Sigmoid colon (tissue), 6 donors: ENCODE measurements at regions not wholly inside any gene's neighbourhood (a gene's known extent, or its start where the extent isn't known, plus 50 kb on each side); places are given as distances from the start of the nearest gene placed in this dataset.
"Not testable (repeated sequence)": the region's sequence is repeated elsewhere in the genome, so short reads cannot be mapped to it uniquely, and the experiment has no call there.

Source experiments
- DNase-seq: peaks from one replicate; pipeline ENCODE4 v3.0.0-alpha.2; 2019
- H3K27ac ChIP-seq, 4 donors: fragments of 200-600 bp; sonication (generic); one replicate each; pipeline ENCODE4 v1.5.1; 2016 to 2019; ENCODE audit warnings: mild to moderate bottlenecking in 1 of 4
- H3K27me3 ChIP-seq, 3 donors: fragments of 200-600 bp; sonication (generic); one replicate each; pipeline ENCODE4 v1.5.1; 2019; ENCODE audit warnings: mild to moderate bottlenecking in 1 of 3
- H3K36me3 ChIP-seq, 4 donors: fragments of 200-600 bp; sonication (generic); one replicate each; pipeline ENCODE4 v1.5.1; 2016 to 2019
- H3K4me1 ChIP-seq, 4 donors: fragments of 200-600 bp; sonication (generic); one replicate each; pipeline ENCODE4 v1.5.1; 2017 to 2019
- H3K4me3 ChIP-seq, 4 donors: fragments of 200-600 bp; sonication (generic); one replicate each; pipeline ENCODE4 v1.5.1; 2017 to 2019; ENCODE audit warnings: mild to moderate bottlenecking in 2 of 4, moderate library complexity in 1 of 4
- H3K9me3 ChIP-seq, 4 donors: fragments of 200-600 bp in 3 of 4; sonication (generic) in 3 of 4; one replicate each; pipeline versions ENCODE4 v1.5.1 to v1.6.1; 2013 to 2019
- POLR2AphosphoS5 ChIP-seq, 4 donors: sonication (generic); formaldehyde crosslinking; IDR thresholded peaks; one replicate each; pipeline ENCODE4 v1.6.1; 2017; ENCODE audit warnings: antibody characterized with exemption in 4 of 4
- WGBS, 2 donors: extraction: QIAGEN DNeasy Blood & Tissue Kit; methylation state at CpG; one replicate each; pipeline ENCODE4 v1.1.7; 2013; 5-methylcytosine and 5-hydroxymethylcytosine counted together
- intact Hi-C: fragments of 100-400 bp; cut with DNase I; formaldehyde crosslinking; loops from one replicate; pipeline ENCODE4 v1.15.1; 2023
- donor health status: healthy with polysubstance abuse.
- donor health status: healthy.

GRCh38 chr7:76862241-76862640 lies 169.9 kb downstream of the SPDYE17 start:
- intact Hi-C loops, H3K36me3 ChIP-seq, H3K9me3 ChIP-seq, H3K4me1 ChIP-seq, H3K27me3 ChIP-seq, H3K27ac ChIP-seq, H3K4me3 ChIP-seq, DNase-seq: not testable (repeated sequence)

GRCh38 chr7:76859933-76860332 lies 172.2 kb downstream of the SPDYE17 start:
- H3K4me1 ChIP-seq, H3K27me3 ChIP-seq, H3K9me3 ChIP-seq, H3K4me3 ChIP-seq, H3K36me3 ChIP-seq, H3K27ac ChIP-seq, DNase-seq, intact Hi-C loops: not testable (repeated sequence)
- WGBS, 2 donors, result 11 to 47% methylated on average over 5 of the region's 5 CpGs

- intact Hi-C loops, H3K9me3 ChIP-seq, DNase-seq: not testable (repeated sequence)
Observed at GRCh38 chr7:76854631-76855030, 177.5 kb downstream of the SPDYE17 start.

GRCh38 chr7:76852787-76853584 lies 179.2 kb downstream of the SPDYE17 start:
- H3K9me3 ChIP-seq, H3K27me3 ChIP-seq, H3K4me3 ChIP-seq, intact Hi-C loops, DNase-seq, H3K36me3 ChIP-seq, H3K4me1 ChIP-seq, H3K27ac ChIP-seq: not testable (repeated sequence)
- 60 to 75% methylated on average over 6 of the region's 6 CpGs for WGBS, 2 donors

More at GRCh38 chr7:76854631-76855030, 177.5 kb downstream of the SPDYE17 start:
- H3K27me3 ChIP-seq, H3K4me3 ChIP-seq, H3K27ac ChIP-seq, H3K4me1 ChIP-seq, H3K36me3 ChIP-seq: not testable (repeated sequence)

GRCh38 chr7:76852362-76852761 lies 179.8 kb downstream of the SPDYE17 start:
- H3K27ac ChIP-seq, H3K9me3 ChIP-seq, DNase-seq, H3K4me3 ChIP-seq, H3K36me3 ChIP-seq, H3K4me1 ChIP-seq, intact Hi-C loops, H3K27me3 ChIP-seq: not testable (repeated sequence)
- WGBS, 2 donors, result no CpG with 5 or more reads among the region's 1 CpG

GRCh38 chr7:76851617-76852016 lies 180.5 kb downstream of the SPDYE17 start:
- intact Hi-C loops, H3K9me3 ChIP-seq, H3K4me1 ChIP-seq, DNase-seq, H3K27me3 ChIP-seq, H3K4me3 ChIP-seq, H3K36me3 ChIP-seq, H3K27ac ChIP-seq: not testable (repeated sequence)
- WGBS, 2 donors, result 84 to 93% methylated on average over 4 to 5 of the region's 5 CpGs

GRCh38 chr7:76849887-76850563 lies 182.1 kb downstream of the SPDYE17 start:
- DNase-seq, H3K4me1 ChIP-seq, H3K4me3 ChIP-seq, H3K27ac ChIP-seq, H3K36me3 ChIP-seq, H3K9me3 ChIP-seq, H3K27me3 ChIP-seq, intact Hi-C loops: not testable (repeated sequence)
- WGBS, 2 donors, result 61 to 81% methylated on average over 2 of the region's 2 CpGs

GRCh38 chr7:76839879-76840278 lies 192.3 kb downstream of the SPDYE17 start:
- peak overlapping the region in 1 of 4 donors; percentile 60 for H3K27ac ChIP-seq
- H3K9me3 ChIP-seq, H3K4me1 ChIP-seq, DNase-seq, intact Hi-C loops, H3K36me3 ChIP-seq, H3K4me3 ChIP-seq, H3K27me3 ChIP-seq: not testable (repeated sequence)
- WGBS, 2 donors, result 64 to 82% methylated on average over 3 of the region's 3 CpGs

GRCh38 chr7:76839214-76839613 lies 192.9 kb downstream of the SPDYE17 start:
- H3K27me3 ChIP-seq, H3K36me3 ChIP-seq, H3K4me3 ChIP-seq, H3K4me1 ChIP-seq, intact Hi-C loops, H3K9me3 ChIP-seq, DNase-seq: not testable (repeated sequence)
- WGBS, 2 donors, result 49 to 100% methylated on average over 1 of the region's 1 CpG
- peak in 1 of 4 donors; percentile 65 for TF ChIP-seq POLR2AphosphoS5 (IDR thresholded peaks at IDR 0.05)
- peak overlapping the region in 1 of 4 donors; percentile 60 for H3K27ac ChIP-seq

- not testable (repeated sequence) for H3K4me1 ChIP-seq
Observed at GRCh38 chr7:76838357-76838756, 193.8 kb downstream of the SPDYE17 start.

GRCh38 chr7:76829233-76829632 lies 202.2 kb upstream of the POMZP3 start:
- H3K9me3 ChIP-seq, H3K4me3 ChIP-seq, H3K4me1 ChIP-seq, intact Hi-C loops, DNase-seq, H3K27ac ChIP-seq, H3K27me3 ChIP-seq, H3K36me3 ChIP-seq: not testable (repeated sequence)
- WGBS, 2 donors, result 24 to 77% methylated on average over 3 of the region's 3 CpGs

More at GRCh38 chr7:76838357-76838756, 193.8 kb downstream of the SPDYE17 start:
- H3K36me3 ChIP-seq, H3K9me3 ChIP-seq, DNase-seq, intact Hi-C loops, H3K27me3 ChIP-seq, H3K4me3 ChIP-seq: not testable (repeated sequence)
- H3K27ac ChIP-seq, result peak overlapping the region in 1 of 4 donors; percentile 39
- WGBS, 2 donors, result 25 to 63% methylated on average over 1 of the region's 1 CpG

- H3K4me3 ChIP-seq, intact Hi-C loops, H3K27ac ChIP-seq, H3K9me3 ChIP-seq, H3K4me1 ChIP-seq, H3K27me3 ChIP-seq, H3K36me3 ChIP-seq, DNase-seq: not testable (repeated sequence)
- 96% methylated on average over 4 of the region's 4 CpGs for WGBS, 2 donors
Observed at GRCh38 chr7:76826181-76826580, 199.1 kb upstream of the POMZP3 start.

GRCh38 chr7:76809856-76810255 lies 182.8 kb upstream of the POMZP3 start:
- intact Hi-C loops, DNase-seq: not testable (repeated sequence)
- WGBS, 2 donors, result 95 to 97% methylated on average over 4 of the region's 4 CpGs

More at GRCh38 chr7:76809856-76810255, 182.8 kb upstream of the POMZP3 start:
- H3K27ac ChIP-seq, H3K27me3 ChIP-seq, H3K9me3 ChIP-seq, H3K36me3 ChIP-seq, H3K4me3 ChIP-seq: not testable (repeated sequence)
- H3K4me1 ChIP-seq, result peaks cover 0 to 12% (median 6%) of the 10 kb centered on the region in 4 donors
